GM23338 (cell line): ENCODE measurements at regions not wholly inside any gene's neighbourhood (a gene's known extent, or its start where the extent isn't known, plus 50 kb on each side); places are given as distances from the start of the nearest gene placed in this dataset.

Experiments
- ATAC-seq: fragments of 200-7000 bp; cut with Tn5 transposase; 3 replicates; pipeline ENCODE4 v1.9.1; 2020
- DNase-seq: peaks from one replicate; pipeline ENCODE4 v3.0.0-alpha.2; 2015; ENCODE audit warnings: low spot score
- H2AFZ ChIP-seq: fragments of 200-600 bp; sonication (generic); 2 replicates; pipeline ENCODE4 v1.8.0; 2016; ENCODE audit warnings: antibody characterized with exemption, mild to moderate bottlenecking, moderate library complexity
- H3F3A ChIP-seq: fragments of 200-600 bp; sonication (generic); replicated peaks from 2 replicates; pipeline ENCODE4 v1.8.0; 2017; ENCODE audit warnings: antibody characterized with exemption, mixed run types, low read depth
- H3K27ac ChIP-seq: fragments of 200-600 bp; sonication (generic); 2 replicates; pipeline ENCODE4 v1.6.1; 2016; ENCODE audit warnings: low read depth
- H3K27me3 ChIP-seq: fragments of 200-600 bp; sonication (generic); 2 replicates; pipeline ENCODE4 v1.8.0; 2016; ENCODE audit warnings: mild to moderate bottlenecking, mixed run types, moderate library complexity; ENCODE audit not compliant: insufficient read depth
- H3K36me3 ChIP-seq: fragments of 200-600 bp; sonication (generic); 2 replicates; pipeline ENCODE4 v1.8.0; 2016; ENCODE audit warnings: mild to moderate bottlenecking; ENCODE audit not compliant: insufficient read depth
- H3K4me1 ChIP-seq: fragments of 200-600 bp; sonication (generic); 2 replicates; pipeline ENCODE4 v1.8.0; 2016; ENCODE audit warnings: mild to moderate bottlenecking, moderate library complexity; ENCODE audit not compliant: insufficient read depth
- H3K4me2 ChIP-seq: fragments of 200-600 bp; sonication (generic); 2 replicates; pipeline ENCODE4 v1.7.1; 2017; ENCODE audit warnings: mixed run types
- H3K4me3 ChIP-seq: fragments of 200-600 bp; sonication (generic); 2 replicates; pipeline ENCODE4 v1.6.1; 2016; ENCODE audit warnings: mixed run types
- H3K79me2 ChIP-seq: fragments of 200-600 bp; sonication (generic); replicated peaks from 2 replicates; pipeline ENCODE4 v1.8.0; 2017; ENCODE audit warnings: mild to moderate bottlenecking; ENCODE audit not compliant: insufficient read depth
- H3K9me2 ChIP-seq: fragments of 200-600 bp; sonication (generic); 2 replicates; pipeline ENCODE4 v1.8.0; 2017; ENCODE audit not compliant: insufficient read depth
- H4K20me1 ChIP-seq: fragments of 200-600 bp; sonication (generic); replicated peaks from 2 replicates; pipeline ENCODE4 v1.8.0; 2017; ENCODE audit warnings: mild to moderate bottlenecking; ENCODE audit not compliant: insufficient read depth
- H3K27ac Mint-ChIP-seq: 2 replicates; pipeline ENCODE4 v1.8.0; 2020; ENCODE audit warnings: inconsistent platforms, mild to moderate bottlenecking, moderate library complexity, mixed read lengths
- H3K27me3 Mint-ChIP-seq: 3 replicates; pipeline ENCODE4 v1.8.0; 2022; ENCODE audit warnings: low read depth, mild to moderate bottlenecking, moderate library complexity, mixed read lengths, inconsistent platforms; ENCODE audit not compliant: insufficient read depth, poor library complexity
- H3K36me3 Mint-ChIP-seq: 3 replicates; pipeline ENCODE4 v1.8.0; 2021; ENCODE audit warnings: low read depth, mild to moderate bottlenecking, inconsistent platforms, moderate library complexity, mixed read lengths
- H3K4me1 Mint-ChIP-seq: 3 replicates; pipeline ENCODE4 v1.8.0; 2020; ENCODE audit warnings: mild to moderate bottlenecking, inconsistent platforms, mixed read lengths
- H3K4me3 Mint-ChIP-seq: 3 replicates; pipeline ENCODE4 v1.8.0; 2021; ENCODE audit warnings: moderate library complexity, mild to moderate bottlenecking, inconsistent platforms, mixed read lengths
- H3K9me3 Mint-ChIP-seq: 3 replicates; pipeline ENCODE4 v1.8.0; 2020; ENCODE audit warnings: moderate library complexity, mild to moderate bottlenecking, inconsistent platforms, mixed read lengths
- CREB1 ChIP-seq: fragments of 250-450 bp; sonication (Bioruptor Pico); IDR thresholded peaks from 2 replicates; pipeline ENCODE4 v1.5.0; 2020; ENCODE audit warnings: low read depth, mild to moderate bottlenecking, moderate library complexity
- ETS1 ChIP-seq: IDR thresholded peaks from 2 replicates; pipeline ENCODE4 v1.6.1; 2016; ENCODE audit warnings: antibody characterized with exemption
- EZH2 ChIP-seq: fragments of 200-600 bp; sonication (generic); IDR thresholded peaks from one replicate; pipeline ENCODE4 v1.8.0; 2017; ENCODE audit warnings: antibody characterized with exemption, mild to moderate bottlenecking, low read depth; ENCODE audit not compliant: unreplicated experiment
- EZH2phosphoT487 ChIP-seq: fragments of 200-600 bp; sonication (generic); IDR thresholded peaks from one replicate; pipeline ENCODE4 v1.8.1; 2018; ENCODE audit warnings: antibody characterized with exemption; ENCODE audit not compliant: unreplicated experiment
- JUNB ChIP-seq: IDR thresholded peaks from one replicate; pipeline ENCODE4 v1.6.1; 2016; ENCODE audit warnings: antibody characterized with exemption; ENCODE audit not compliant: unreplicated experiment
- NANOG ChIP-seq: IDR thresholded peaks from 2 replicates; pipeline ENCODE4 v1.6.1; 2016; ENCODE audit warnings: antibody characterized with exemption, borderline replicate concordance
- POLR2AphosphoS5 ChIP-seq: IDR thresholded peaks from 2 replicates; pipeline ENCODE4 v1.6.1; 2016; ENCODE audit warnings: antibody characterized with exemption, low read depth
- STAT1 ChIP-seq: IDR thresholded peaks from one replicate; pipeline ENCODE4 v1.6.1; 2016; ENCODE audit warnings: antibody characterized with exemption; ENCODE audit not compliant: unreplicated experiment
- ZNF114 ChIP-seq: fragments of 250-450 bp; sonication (Bioruptor Pico); IDR thresholded peaks from 2 replicates; pipeline ENCODE4 v1.5.0; 2020; ENCODE audit warnings: mild to moderate bottlenecking, moderate library complexity
- ZNF331 ChIP-seq: fragments of 250-450 bp; sonication (Bioruptor Pico); IDR thresholded peaks from 2 replicates; pipeline ENCODE4 v1.5.0; 2020; ENCODE audit warnings: low read depth, mild to moderate bottlenecking, moderate library complexity
- TF ChIP-seq, protein P1 (sequence below): fragments of 250-450 bp; sonication (Bioruptor Pico); IDR thresholded peaks from 2 replicates; pipeline ENCODE4 v1.5.0; 2020; ENCODE audit warnings: mild to moderate bottlenecking, moderate library complexity
- TF ChIP-seq, protein P2 (sequence below), 2 experiments: fragments of 200-600 bp in 1 of 2; sonication (generic) in 1 of 2; conservative IDR thresholded peaks; 2 replicates each; pipeline versions ENCODE4 v1.5.1 to v1.6.1; 2016 to 2017; ENCODE audit warnings: antibody characterized with exemption in 2 of 2, low read depth in 2 of 2, mild to moderate bottlenecking in 2 of 2, moderate library complexity in 1 of 2
- TF ChIP-seq, protein P3 (sequence below): IDR thresholded peaks from one replicate; pipeline ENCODE4 v1.6.1; 2018; ENCODE audit warnings: antibody characterized with exemption; ENCODE audit not compliant: unreplicated experiment

- Histone ChIP-seq H3K36me3 (no peaks in the 10 kb centered on the region), H4K20me1 (no peaks in the 10 kb centered on the region), H3K4me2 (no peak overlapping the region), H3K27me3 (peaks cover 87% of the 10 kb centered on the region), H3K27ac (no peak overlapping the region), H3K4me1 (no peaks in the 10 kb centered on the region), H3K4me3 (no peak overlapping the region), H2AFZ (no peak overlapping the region), H3K9me2 (no peaks in the 10 kb centered on the region), H3F3A (no peaks in the 10 kb centered on the region), H3K79me2 (no peaks in the 10 kb centered on the region)
- peaks cover 40% of the 10 kb centered on the region for H3K27me3 Mint-ChIP-seq
- ATAC-seq (no peak), DNase-seq (no peak)
- H3K9me3 Mint-ChIP-seq: no peaks in the 10 kb centered on the region
- no peak overlapping the region for H3K4me3 Mint-ChIP-seq
- H3K4me1 Mint-ChIP-seq: no peaks in the 10 kb centered on the region
- H3K27ac Mint-ChIP-seq: no peak overlapping the region
- TF ChIP-seq EZH2 (no peak), CREB1 (no peak), ZNF331 (CRISPR knock-in tag) (no peak), EZH2phosphoT487 (no peak), STAT1 (no peak), ZNF114 (CRISPR knock-in tag) (no peak), JUNB (no peak), POLR2AphosphoS5 (no peak), NANOG (no peak), ETS1 (no peak)
- TF ChIP-seq, protein P1, sequence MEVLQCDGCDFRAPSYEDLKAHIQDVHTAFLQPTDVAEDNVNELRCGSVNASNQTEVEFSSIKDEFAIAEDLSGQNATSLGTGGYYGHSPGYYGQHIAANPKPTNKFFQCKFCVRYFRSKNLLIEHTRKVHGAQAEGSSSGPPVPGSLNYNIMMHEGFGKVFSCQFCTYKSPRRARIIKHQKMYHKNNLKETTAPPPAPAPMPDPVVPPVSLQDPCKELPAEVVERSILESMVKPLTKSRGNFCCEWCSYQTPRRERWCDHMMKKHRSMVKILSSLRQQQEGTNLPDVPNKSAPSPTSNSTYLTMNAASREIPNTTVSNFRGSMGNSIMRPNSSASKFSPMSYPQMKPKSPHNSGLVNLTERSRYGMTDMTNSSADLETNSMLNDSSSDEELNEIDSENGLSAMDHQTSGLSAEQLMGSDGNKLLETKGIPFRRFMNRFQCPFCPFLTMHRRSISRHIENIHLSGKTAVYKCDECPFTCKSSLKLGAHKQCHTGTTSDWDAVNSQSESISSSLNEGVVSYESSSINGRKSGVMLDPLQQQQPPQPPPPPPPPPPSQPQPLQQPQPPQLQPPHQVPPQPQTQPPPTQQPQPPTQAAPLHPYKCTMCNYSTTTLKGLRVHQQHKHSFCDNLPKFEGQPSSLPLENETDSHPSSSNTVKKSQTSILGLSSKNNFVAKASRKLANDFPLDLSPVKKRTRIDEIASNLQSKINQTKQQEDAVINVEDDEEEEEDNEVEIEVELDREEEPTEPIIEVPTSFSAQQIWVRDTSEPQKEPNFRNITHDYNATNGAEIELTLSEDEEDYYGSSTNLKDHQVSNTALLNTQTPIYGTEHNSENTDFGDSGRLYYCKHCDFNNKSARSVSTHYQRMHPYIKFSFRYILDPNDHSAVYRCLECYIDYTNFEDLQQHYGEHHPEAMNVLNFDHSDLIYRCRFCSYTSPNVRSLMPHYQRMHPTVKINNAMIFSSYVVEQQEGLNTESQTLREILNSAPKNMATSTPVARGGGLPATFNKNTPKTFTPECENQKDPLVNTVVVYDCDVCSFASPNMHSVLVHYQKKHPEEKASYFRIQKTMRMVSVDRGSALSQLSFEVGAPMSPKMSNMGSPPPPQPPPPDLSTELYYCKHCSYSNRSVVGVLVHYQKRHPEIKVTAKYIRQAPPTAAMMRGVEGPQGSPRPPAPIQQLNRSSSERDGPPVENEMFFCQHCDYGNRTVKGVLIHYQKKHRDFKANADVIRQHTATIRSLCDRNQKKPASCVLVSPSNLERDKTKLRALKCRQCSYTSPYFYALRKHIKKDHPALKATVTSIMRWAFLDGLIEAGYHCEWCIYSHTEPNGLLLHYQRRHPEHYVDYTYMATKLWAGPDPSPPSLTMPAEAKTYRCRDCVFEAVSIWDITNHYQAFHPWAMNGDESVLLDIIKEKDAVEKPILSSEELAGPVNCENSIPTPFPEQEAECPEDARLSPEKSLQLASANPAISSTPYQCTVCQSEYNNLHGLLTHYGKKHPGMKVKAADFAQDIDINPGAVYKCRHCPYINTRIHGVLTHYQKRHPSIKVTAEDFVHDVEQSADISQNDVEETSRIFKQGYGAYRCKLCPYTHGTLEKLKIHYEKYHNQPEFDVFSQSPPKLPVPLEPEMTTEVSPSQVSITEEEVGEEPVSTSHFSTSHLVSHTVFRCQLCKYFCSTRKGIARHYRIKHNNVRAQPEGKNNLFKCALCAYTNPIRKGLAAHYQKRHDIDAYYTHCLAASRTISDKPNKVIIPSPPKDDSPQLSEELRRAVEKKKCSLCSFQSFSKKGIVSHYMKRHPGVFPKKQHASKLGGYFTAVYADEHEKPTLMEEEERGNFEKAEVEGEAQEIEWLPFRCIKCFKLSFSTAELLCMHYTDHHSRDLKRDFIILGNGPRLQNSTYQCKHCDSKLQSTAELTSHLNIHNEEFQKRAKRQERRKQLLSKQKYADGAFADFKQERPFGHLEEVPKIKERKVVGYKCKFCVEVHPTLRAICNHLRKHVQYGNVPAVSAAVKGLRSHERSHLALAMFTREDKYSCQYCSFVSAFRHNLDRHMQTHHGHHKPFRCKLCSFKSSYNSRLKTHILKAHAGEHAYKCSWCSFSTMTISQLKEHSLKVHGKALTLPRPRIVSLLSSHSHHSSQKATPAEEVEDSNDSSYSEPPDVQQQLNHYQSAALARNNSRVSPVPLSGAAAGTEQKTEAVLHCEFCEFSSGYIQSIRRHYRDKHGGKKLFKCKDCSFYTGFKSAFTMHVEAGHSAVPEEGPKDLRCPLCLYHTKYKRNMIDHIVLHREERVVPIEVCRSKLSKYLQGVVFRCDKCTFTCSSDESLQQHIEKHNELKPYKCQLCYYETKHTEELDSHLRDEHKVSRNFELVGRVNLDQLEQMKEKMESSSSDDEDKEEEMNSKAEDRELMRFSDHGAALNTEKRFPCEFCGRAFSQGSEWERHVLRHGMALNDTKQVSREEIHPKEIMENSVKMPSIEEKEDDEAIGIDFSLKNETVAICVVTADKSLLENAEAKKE (CRISPR knock-in tag): no peak
- TF ChIP-seq, protein P2, sequence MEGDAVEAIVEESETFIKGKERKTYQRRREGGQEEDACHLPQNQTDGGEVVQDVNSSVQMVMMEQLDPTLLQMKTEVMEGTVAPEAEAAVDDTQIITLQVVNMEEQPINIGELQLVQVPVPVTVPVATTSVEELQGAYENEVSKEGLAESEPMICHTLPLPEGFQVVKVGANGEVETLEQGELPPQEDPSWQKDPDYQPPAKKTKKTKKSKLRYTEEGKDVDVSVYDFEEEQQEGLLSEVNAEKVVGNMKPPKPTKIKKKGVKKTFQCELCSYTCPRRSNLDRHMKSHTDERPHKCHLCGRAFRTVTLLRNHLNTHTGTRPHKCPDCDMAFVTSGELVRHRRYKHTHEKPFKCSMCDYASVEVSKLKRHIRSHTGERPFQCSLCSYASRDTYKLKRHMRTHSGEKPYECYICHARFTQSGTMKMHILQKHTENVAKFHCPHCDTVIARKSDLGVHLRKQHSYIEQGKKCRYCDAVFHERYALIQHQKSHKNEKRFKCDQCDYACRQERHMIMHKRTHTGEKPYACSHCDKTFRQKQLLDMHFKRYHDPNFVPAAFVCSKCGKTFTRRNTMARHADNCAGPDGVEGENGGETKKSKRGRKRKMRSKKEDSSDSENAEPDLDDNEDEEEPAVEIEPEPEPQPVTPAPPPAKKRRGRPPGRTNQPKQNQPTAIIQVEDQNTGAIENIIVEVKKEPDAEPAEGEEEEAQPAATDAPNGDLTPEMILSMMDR (conservative IDR thresholded peaks at IDR 0.05; ENCODE audit: low read depth in 2 of 2): no peak
- TF ChIP-seq, protein P3, sequence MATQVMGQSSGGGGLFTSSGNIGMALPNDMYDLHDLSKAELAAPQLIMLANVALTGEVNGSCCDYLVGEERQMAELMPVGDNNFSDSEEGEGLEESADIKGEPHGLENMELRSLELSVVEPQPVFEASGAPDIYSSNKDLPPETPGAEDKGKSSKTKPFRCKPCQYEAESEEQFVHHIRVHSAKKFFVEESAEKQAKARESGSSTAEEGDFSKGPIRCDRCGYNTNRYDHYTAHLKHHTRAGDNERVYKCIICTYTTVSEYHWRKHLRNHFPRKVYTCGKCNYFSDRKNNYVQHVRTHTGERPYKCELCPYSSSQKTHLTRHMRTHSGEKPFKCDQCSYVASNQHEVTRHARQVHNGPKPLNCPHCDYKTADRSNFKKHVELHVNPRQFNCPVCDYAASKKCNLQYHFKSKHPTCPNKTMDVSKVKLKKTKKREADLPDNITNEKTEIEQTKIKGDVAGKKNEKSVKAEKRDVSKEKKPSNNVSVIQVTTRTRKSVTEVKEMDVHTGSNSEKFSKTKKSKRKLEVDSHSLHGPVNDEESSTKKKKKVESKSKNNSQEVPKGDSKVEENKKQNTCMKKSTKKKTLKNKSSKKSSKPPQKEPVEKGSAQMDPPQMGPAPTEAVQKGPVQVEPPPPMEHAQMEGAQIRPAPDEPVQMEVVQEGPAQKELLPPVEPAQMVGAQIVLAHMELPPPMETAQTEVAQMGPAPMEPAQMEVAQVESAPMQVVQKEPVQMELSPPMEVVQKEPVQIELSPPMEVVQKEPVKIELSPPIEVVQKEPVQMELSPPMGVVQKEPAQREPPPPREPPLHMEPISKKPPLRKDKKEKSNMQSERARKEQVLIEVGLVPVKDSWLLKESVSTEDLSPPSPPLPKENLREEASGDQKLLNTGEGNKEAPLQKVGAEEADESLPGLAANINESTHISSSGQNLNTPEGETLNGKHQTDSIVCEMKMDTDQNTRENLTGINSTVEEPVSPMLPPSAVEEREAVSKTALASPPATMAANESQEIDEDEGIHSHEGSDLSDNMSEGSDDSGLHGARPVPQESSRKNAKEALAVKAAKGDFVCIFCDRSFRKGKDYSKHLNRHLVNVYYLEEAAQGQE: no peak
- no peaks in the 10 kb centered on the region for H3K36me3 Mint-ChIP-seq
Observed at GRCh38 chr22:22789922-22790845, 97.4 kb upstream of the IGLL5 start.
